Naive B cell (primary cell): ENCODE measurements at regions not wholly inside any gene's neighbourhood (a gene's known extent, or its start where the extent isn't known, plus 50 kb on each side); places are given as distances from the start of the nearest gene placed in this dataset.
"Not testable (repeated sequence)": the region's sequence is repeated elsewhere in the genome, so short reads cannot be mapped to it uniquely, and the experiment has no call there.

Source experiments
- ATAC-seq, 2 donors: fragments of 150-1000 bp; cut with Tn5 transposase; 2 replicates each; pipeline ENCODE4 v1.10.0; 2021; ENCODE audit warnings: low read depth in 2 of 2, mild to moderate bottlenecking in 2 of 2, moderate library complexity in 2 of 2
- DNase-seq: peaks from one replicate; pipeline ENCODE4 v3.0.0; 2022
- H3K27ac Mint-ChIP-seq, 6 donors: one replicate each; pipeline ENCODE4 v1.8.0; 2020 to 2022; ENCODE audit warnings: mild to moderate bottlenecking in 6 of 6, mixed read lengths in 6 of 6, moderate library complexity in 5 of 6, inconsistent platforms in 2 of 6
- H3K27me3 Mint-ChIP-seq, 3 donors: one replicate each; pipeline ENCODE4 v1.8.0; 2021 to 2022; ENCODE audit warnings: mixed read lengths in 3 of 3, mild to moderate bottlenecking in 1 of 3
- H3K36me3 Mint-ChIP-seq, 2 donors: one replicate each; pipeline ENCODE4 v1.8.0; 2020 to 2022; ENCODE audit warnings: mixed read lengths in 2 of 2, inconsistent platforms in 1 of 2, mild to moderate bottlenecking in 1 of 2
- H3K4me1 Mint-ChIP-seq, 3 donors: one replicate each; pipeline ENCODE4 v1.8.0; 2020 to 2022; ENCODE audit warnings: mixed read lengths in 3 of 3, inconsistent platforms in 1 of 3, mild to moderate bottlenecking in 1 of 3, moderate library complexity in 1 of 3
- H3K4me3 Mint-ChIP-seq, 8 donors: one replicate each; pipeline ENCODE4 v1.8.0; 2020 to 2022; ENCODE audit warnings: mild to moderate bottlenecking in 8 of 8, mixed read lengths in 8 of 8, moderate library complexity in 8 of 8, inconsistent platforms in 2 of 8
- H3K9me3 Mint-ChIP-seq, 7 donors: one replicate each; pipeline ENCODE4 v1.8.0; 2020 to 2022; ENCODE audit warnings: mixed read lengths in 7 of 7, mild to moderate bottlenecking in 5 of 7, inconsistent platforms in 2 of 7, moderate library complexity in 1 of 7

- not testable (repeated sequence) for DNase-seq, ATAC-seq, H3K4me1 Mint-ChIP-seq, H3K4me3 Mint-ChIP-seq, H3K36me3 Mint-ChIP-seq, H3K27ac Mint-ChIP-seq, H3K27me3 Mint-ChIP-seq, H3K9me3 Mint-ChIP-seq
These were observed 88.5 kb upstream of the DCAF12L1 start for GRCh38 chrX:126641076-126641475.

GRCh38 chrX:126655061-126655460, 102.4 kb upstream of the DCAF12L1 start:
- ATAC-seq (no peak), DNase-seq (no peak)
- Mint-ChIP-seq H3K36me3 (no peaks in the 10 kb centered on the region), H3K4me3 (no peak overlapping the region), H3K27ac (no peak overlapping the region), H3K27me3 (no peaks in the 10 kb centered on the region), H3K4me1 (no peaks in the 10 kb centered on the region), H3K9me3 (peaks cover 0 to 6% (median 2%) of the 10 kb centered on the region in 7 donors)

GRCh38 chrX:126658447-126658846, 105.8 kb upstream of the DCAF12L1 start:
- no peak overlapping the region for H3K27ac Mint-ChIP-seq
- H3K27me3 Mint-ChIP-seq, result no peaks in the 10 kb centered on the region
- DNase-seq (no peak), ATAC-seq (no peak)
- peaks cover 0 to 6% (median 2%) of the 10 kb centered on the region in 7 donors for H3K9me3 Mint-ChIP-seq
- no peaks in the 10 kb centered on the region for H3K4me1 Mint-ChIP-seq
- H3K4me3 Mint-ChIP-seq, result no peak overlapping the region
- no peaks in the 10 kb centered on the region for H3K36me3 Mint-ChIP-seq

- ATAC-seq (no peak), DNase-seq (no peak)
- Mint-ChIP-seq H3K27ac (no peak overlapping the region), H3K4me3 (no peak overlapping the region), H3K9me3 (peaks cover 3 to 14% (median 10%) of the 10 kb centered on the region in 7 donors), H3K27me3 (no peaks in the 10 kb centered on the region), H3K4me1 (no peaks in the 10 kb centered on the region), H3K36me3 (no peaks in the 10 kb centered on the region)
These were observed 117.6 kb upstream of the DCAF12L1 start for GRCh38 chrX:126670258-126670657.

GRCh38 chrX:126673366-126673765, 120.8 kb upstream of the DCAF12L1 start:
- H3K36me3 Mint-ChIP-seq, DNase-seq, H3K27ac Mint-ChIP-seq, H3K4me1 Mint-ChIP-seq, H3K4me3 Mint-ChIP-seq, H3K27me3 Mint-ChIP-seq, ATAC-seq: not testable (repeated sequence)
- peaks cover 3 to 21% (median 15%) of the 10 kb centered on the region in 7 donors for H3K9me3 Mint-ChIP-seq

GRCh38 chrX:126673816-126674491, 121.3 kb upstream of the DCAF12L1 start:
- H3K27me3 Mint-ChIP-seq, DNase-seq, H3K4me1 Mint-ChIP-seq, H3K27ac Mint-ChIP-seq, ATAC-seq, H3K4me3 Mint-ChIP-seq, H3K36me3 Mint-ChIP-seq: not testable (repeated sequence)
- H3K9me3 Mint-ChIP-seq, result peaks cover 3 to 21% (median 15%) of the 10 kb centered on the region in 7 donors

- no peak for ATAC-seq
- Mint-ChIP-seq H3K4me3 (no peak overlapping the region), H3K36me3 (no peaks in the 10 kb centered on the region), H3K27ac (no peak overlapping the region), H3K27me3 (no peaks in the 10 kb centered on the region), H3K4me1 (no peaks in the 10 kb centered on the region), H3K9me3 (peaks cover 0 to 8% (median 0%) of the 10 kb centered on the region in 7 donors)
- no peak for DNase-seq
These were observed 124.1 kb upstream of the PRR32 start for GRCh38 chrX:126695375-126695896.

GRCh38 chrX:126697091-126697490, 122.4 kb upstream of the PRR32 start:
- Mint-ChIP-seq H3K4me3 (no peak overlapping the region), H3K4me1 (no peaks in the 10 kb centered on the region), H3K27ac (peak overlapping the region in 1 of 6 donors; percentile 65), H3K9me3 (peaks cover 0 to 10% (median 0%) of the 10 kb centered on the region in 7 donors), H3K27me3 (no peaks in the 10 kb centered on the region), H3K36me3 (no peaks in the 10 kb centered on the region)
- DNase-seq (no peak), ATAC-seq (no peak)

GRCh38 chrX:126701380-126701779, 118.1 kb upstream of the PRR32 start:
- Mint-ChIP-seq H3K9me3 (peaks cover 0 to 10% (median 2%) of the 10 kb centered on the region in 7 donors), H3K36me3 (no peaks in the 10 kb centered on the region), H3K4me3 (no peak overlapping the region), H3K27ac (no peak overlapping the region), H3K4me1 (no peaks in the 10 kb centered on the region), H3K27me3 (no peaks in the 10 kb centered on the region)
- no peak for ATAC-seq
- DNase-seq, result no peak

GRCh38 chrX:126718440-126718839, 101.1 kb upstream of the PRR32 start:
- no peak overlapping the region for H3K27ac Mint-ChIP-seq

GRCh38 chrX:126719208-126719607, 100.3 kb upstream of the PRR32 start:
- DNase-seq (no peak), ATAC-seq (no peak)
- Mint-ChIP-seq H3K9me3 (peaks cover 0 to 7% (median 0%) of the 10 kb centered on the region in 7 donors), H3K27ac (no peak overlapping the region), H3K4me3 (no peak overlapping the region), H3K27me3 (no peaks in the 10 kb centered on the region), H3K36me3 (no peaks in the 10 kb centered on the region), H3K4me1 (no peaks in the 10 kb centered on the region)

More at GRCh38 chrX:126718440-126718839, 101.1 kb upstream of the PRR32 start:
- Mint-ChIP-seq H3K36me3 (no peaks in the 10 kb centered on the region), H3K4me3 (no peak overlapping the region), H3K9me3 (peaks cover 0 to 7% (median 0%) of the 10 kb centered on the region in 7 donors), H3K27me3 (no peaks in the 10 kb centered on the region), H3K4me1 (no peaks in the 10 kb centered on the region)
- no peak for DNase-seq
- no peak for ATAC-seq

GRCh38 chrX:126723881-126724280, 95.6 kb upstream of the PRR32 start:
- ATAC-seq, result no peak
- H3K36me3 Mint-ChIP-seq, result no peaks in the 10 kb centered on the region

GRCh38 chrX:126733874-126734273, 85.7 kb upstream of the PRR32 start:
- H3K27me3 Mint-ChIP-seq, result no peaks in the 10 kb centered on the region
- DNase-seq (no peak), ATAC-seq (no peak)
- no peaks in the 10 kb centered on the region for H3K36me3 Mint-ChIP-seq
- no peak overlapping the region for H3K27ac Mint-ChIP-seq
- peaks cover 0 to 3% (median 0%) of the 10 kb centered on the region in 7 donors for H3K9me3 Mint-ChIP-seq
- H3K4me3 Mint-ChIP-seq, result no peak overlapping the region
- no peaks in the 10 kb centered on the region for H3K4me1 Mint-ChIP-seq

More at GRCh38 chrX:126723881-126724280, 95.6 kb upstream of the PRR32 start:
- Mint-ChIP-seq H3K4me3 (no peak overlapping the region), H3K27me3 (no peaks in the 10 kb centered on the region), H3K4me1 (no peaks in the 10 kb centered on the region), H3K27ac (peak overlapping the region in 1 of 6 donors; percentile 45), H3K9me3 (peaks cover 0 to 7% (median 0%) of the 10 kb centered on the region in 7 donors)
- no peak for DNase-seq
